ENCODE measurements at regions not wholly inside any gene's neighbourhood (a gene's known extent, or its start where the extent isn't known, plus 50 kb on each side); places are given as distances from the start of the nearest gene placed in this dataset.

DNA sequence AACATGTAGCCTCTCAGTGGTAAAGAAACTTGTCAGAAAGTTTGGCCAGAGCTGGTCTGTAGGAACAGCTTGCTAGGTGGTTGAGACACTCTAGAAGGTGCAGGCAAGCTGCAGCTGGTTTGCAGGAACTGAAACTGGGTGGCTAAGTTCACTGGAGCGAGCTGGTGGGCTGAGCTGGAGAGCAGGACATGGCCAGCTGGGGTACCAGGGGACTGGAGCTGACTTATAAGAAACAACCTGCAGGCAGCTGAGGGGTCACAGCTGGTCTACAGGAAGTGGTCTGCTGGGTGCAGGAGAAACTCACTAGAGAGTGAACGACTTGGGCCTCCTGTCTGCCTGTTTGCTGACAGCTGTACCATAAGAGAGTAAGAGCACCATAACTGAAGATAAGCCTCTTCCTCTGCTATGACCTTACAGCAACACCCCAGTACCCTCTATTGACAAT is 157.1 kb upstream of the LNX1 start:
- Histone ChIP-seq H3K36me3 (ENCODE audit: control insufficient read depth, insufficient read depth, low read length) (no peaks in the 10 kb centered on the region), H3K27me3 (ENCODE audit: control insufficient read depth, insufficient read depth, low read length) (no peaks in the 10 kb centered on the region), H3K4me3 (ENCODE audit: low read depth, low read length) (no peak overlapping the region)
- TF ChIP-seq, protein P1, sequence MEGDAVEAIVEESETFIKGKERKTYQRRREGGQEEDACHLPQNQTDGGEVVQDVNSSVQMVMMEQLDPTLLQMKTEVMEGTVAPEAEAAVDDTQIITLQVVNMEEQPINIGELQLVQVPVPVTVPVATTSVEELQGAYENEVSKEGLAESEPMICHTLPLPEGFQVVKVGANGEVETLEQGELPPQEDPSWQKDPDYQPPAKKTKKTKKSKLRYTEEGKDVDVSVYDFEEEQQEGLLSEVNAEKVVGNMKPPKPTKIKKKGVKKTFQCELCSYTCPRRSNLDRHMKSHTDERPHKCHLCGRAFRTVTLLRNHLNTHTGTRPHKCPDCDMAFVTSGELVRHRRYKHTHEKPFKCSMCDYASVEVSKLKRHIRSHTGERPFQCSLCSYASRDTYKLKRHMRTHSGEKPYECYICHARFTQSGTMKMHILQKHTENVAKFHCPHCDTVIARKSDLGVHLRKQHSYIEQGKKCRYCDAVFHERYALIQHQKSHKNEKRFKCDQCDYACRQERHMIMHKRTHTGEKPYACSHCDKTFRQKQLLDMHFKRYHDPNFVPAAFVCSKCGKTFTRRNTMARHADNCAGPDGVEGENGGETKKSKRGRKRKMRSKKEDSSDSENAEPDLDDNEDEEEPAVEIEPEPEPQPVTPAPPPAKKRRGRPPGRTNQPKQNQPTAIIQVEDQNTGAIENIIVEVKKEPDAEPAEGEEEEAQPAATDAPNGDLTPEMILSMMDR (IDR thresholded peaks at IDR 0.05; ENCODE audit: insufficient read depth, low read length, poor library complexity, severe bottlenecking): no peak
- no peak for DNase-seq (ENCODE audit: low read depth)

DNA sequence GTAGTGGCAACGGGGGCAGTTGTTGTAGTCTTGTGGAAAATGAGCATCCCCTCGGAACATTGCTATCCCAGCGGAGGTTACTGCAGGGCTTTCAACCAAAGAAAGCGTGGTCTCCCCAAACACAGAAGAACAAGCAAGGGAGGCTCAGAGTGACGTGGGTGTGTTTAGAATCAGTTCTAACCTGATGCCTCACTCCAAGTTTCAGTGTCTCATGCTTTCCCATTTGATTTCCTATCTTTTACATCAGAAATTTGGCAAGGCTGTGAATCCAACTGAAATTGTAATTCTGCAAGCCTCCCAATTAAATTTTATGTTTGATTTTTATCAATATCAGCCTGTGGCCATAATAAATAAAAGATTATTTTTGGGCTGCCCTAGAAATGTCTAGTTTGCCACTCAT is 156.1 kb upstream of the LNX1 start:
- H3K36me3 ChIP-seq (ENCODE audit: control insufficient read depth, insufficient read depth, low read length): no peaks in the 10 kb centered on the region
- H3K4me3 ChIP-seq (ENCODE audit: low read depth, low read length): no peak overlapping the region
- no peak for DNase-seq (ENCODE audit: low read depth)
- TF ChIP-seq, protein P1 (IDR thresholded peaks at IDR 0.05; ENCODE audit: insufficient read depth, low read length, poor library complexity, severe bottlenecking): no peak
- no peaks in the 10 kb centered on the region for H3K27me3 ChIP-seq (ENCODE audit: control insufficient read depth, insufficient read depth, low read length)

DNA sequence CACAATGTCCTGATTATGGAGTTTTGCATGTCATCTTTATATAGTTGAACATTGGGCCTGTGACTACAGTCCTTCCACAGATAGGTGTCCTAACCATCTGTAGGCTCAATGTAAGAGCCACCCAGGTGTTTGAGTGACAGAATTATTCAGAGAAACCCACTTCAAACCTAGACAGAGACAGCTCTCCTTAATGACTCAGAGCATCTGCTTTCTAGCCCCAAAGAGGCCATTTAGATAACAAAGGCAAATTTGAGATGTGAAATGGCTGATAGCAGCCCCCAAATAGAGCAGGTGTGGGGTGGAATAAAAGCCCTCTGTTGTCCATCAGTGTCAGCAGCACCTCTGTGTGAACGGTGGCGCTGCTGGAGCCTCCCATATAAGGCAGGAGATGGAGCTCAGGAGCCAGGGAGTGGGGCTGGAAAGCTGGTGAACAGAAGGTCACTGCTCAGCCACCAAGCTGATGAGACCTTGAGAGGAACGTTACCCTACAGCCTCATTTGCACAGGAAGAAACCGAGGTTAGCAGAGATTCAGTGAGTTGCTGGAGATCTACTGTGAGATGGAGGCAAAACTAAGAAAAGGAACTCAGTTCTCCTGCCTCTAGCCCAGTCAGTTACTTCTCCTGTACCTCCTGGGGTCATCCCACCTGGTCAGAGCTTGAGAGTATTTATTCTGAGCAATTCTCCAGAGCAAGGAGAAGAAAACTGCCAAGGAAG is 153.3 kb upstream of the LNX1 start:
- Histone ChIP-seq H3K4me3 (ENCODE audit: low read depth, low read length) (no peak overlapping the region), H3K36me3 (ENCODE audit: control insufficient read depth, insufficient read depth, low read length) (no peaks in the 10 kb centered on the region), H3K27me3 (ENCODE audit: control insufficient read depth, insufficient read depth, low read length) (no peaks in the 10 kb centered on the region)
- TF ChIP-seq, protein P1 (IDR thresholded peaks at IDR 0.05; ENCODE audit: insufficient read depth, low read length, poor library complexity, severe bottlenecking): no peak
- no peak for DNase-seq (ENCODE audit: low read depth)

DNA sequence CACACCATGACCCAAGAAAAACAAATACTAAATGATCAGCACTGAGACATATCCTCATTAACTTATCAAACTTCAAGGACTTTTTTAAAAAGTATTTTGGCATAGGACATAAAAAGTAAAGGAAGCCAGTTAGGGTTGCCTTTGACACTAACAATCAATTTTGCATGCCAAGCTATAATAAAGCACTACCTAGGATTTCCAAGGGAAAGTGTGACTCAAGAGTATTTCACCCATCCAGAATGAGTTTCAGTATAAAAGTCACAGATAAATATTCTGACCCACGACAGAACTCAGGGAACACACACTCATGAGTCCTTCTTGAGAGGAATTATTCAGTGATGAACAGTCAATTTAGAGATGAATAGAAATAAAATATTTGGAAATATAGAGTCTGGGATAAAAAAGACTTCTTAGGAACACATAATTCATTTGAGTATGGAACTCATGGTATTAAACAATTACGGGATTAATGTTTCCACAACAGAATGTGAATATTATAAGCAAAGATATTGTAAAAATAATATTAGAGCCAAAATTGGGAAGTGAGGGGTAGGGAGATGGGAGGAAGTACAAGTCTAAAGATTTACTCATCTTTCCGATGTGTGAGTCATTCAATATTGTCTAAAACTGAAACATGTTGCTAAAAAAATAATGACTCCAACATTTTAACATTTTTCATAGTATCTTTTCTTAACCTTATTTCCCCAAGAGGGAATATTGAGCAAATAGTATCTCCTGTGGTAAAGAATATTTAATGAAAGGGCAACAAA is 143.5 kb upstream of the LNX1 start:
- no peak for DNase-seq (ENCODE audit: low read depth)
- TF ChIP-seq, protein P1 (IDR thresholded peaks at IDR 0.05; ENCODE audit: insufficient read depth, low read length, poor library complexity, severe bottlenecking): no peak
- no peak overlapping the region for H3K4me3 ChIP-seq (ENCODE audit: low read depth, low read length)

DNA sequence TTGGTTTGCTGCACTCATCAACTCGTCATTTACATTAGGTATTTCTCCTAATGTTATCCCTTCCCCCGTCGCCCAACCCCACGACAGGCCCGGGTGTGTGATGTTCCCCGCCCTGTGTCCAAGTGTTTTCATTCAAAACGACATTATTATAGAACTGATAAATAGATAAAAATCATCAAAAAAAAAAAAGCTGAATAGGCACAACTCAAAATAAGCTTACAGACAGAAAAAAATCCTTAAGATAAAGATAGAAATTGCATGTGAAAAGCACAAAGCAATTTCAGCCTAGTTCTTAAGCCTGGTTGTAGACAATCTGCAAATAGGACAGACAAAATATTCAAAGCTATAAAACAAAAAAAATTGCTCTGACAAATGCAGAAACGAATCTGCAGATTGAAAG is 142.9 kb upstream of the LNX1 start:
- no peaks in the 10 kb centered on the region for H3K27me3 ChIP-seq (ENCODE audit: control insufficient read depth, insufficient read depth, low read length)
- TF ChIP-seq, protein P1 (IDR thresholded peaks at IDR 0.05; ENCODE audit: insufficient read depth, low read length, poor library complexity, severe bottlenecking): no peak
- no peak overlapping the region for H3K4me3 ChIP-seq (ENCODE audit: low read depth, low read length)
- DNase-seq (ENCODE audit: low read depth): no peak
- no peaks in the 10 kb centered on the region for H3K36me3 ChIP-seq (ENCODE audit: control insufficient read depth, insufficient read depth, low read length)

More for the DNA sequence above, 143.5 kb upstream of the LNX1 start:
- no peaks in the 10 kb centered on the region for H3K36me3 ChIP-seq (ENCODE audit: control insufficient read depth, insufficient read depth, low read length)
- no peaks in the 10 kb centered on the region for H3K27me3 ChIP-seq (ENCODE audit: control insufficient read depth, insufficient read depth, low read length)
